SJCRH30 (cell line): ENCODE measurements at regions not wholly inside any gene's neighbourhood (a gene's known extent, or its start where the extent isn't known, plus 50 kb on each side); places are given as distances from the start of the nearest gene placed in this dataset.
"Not testable (repeated sequence)": the region's sequence is repeated elsewhere in the genome, so short reads cannot be mapped to it uniquely, and the experiment has no call there.

Source experiments
- DNase-seq, 2 experiments: peaks; one replicate each; pipeline ENCODE4 v3.0.0-alpha.2; 2015 to 2020
- H3K27ac ChIP-seq: fragments of 250-450 bp; sonication (Bioruptor Pico); 2 replicates; pipeline ENCODE4 v1.5.1; 2020; ENCODE audit warnings: mild to moderate bottlenecking, moderate library complexity
- H3K27me3 ChIP-seq: fragments of 250-450 bp; sonication (Bioruptor Pico); 2 replicates; pipeline ENCODE4 v1.5.1; 2020; ENCODE audit warnings: mild to moderate bottlenecking, moderate library complexity
- H3K36me3 ChIP-seq: fragments of 250-450 bp; sonication (Bioruptor Pico); 2 replicates; pipeline ENCODE4 v1.5.1; 2020; ENCODE audit warnings: mild to moderate bottlenecking, moderate library complexity
- H3K4me1 ChIP-seq: fragments of 250-450 bp; sonication (Bioruptor Pico); 2 replicates; pipeline ENCODE4 v1.5.1; 2020; ENCODE audit warnings: mild to moderate bottlenecking, moderate library complexity
- H3K4me3 ChIP-seq: fragments of 250-450 bp; sonication (Bioruptor Pico); 2 replicates; pipeline ENCODE4 v1.5.1; 2020; ENCODE audit warnings: mild to moderate bottlenecking, moderate library complexity
- H3K9me3 ChIP-seq: fragments of 250-450 bp; sonication (Bioruptor Pico); replicated peaks from 2 replicates; pipeline ENCODE4 v1.5.1; 2020; ENCODE audit warnings: mild to moderate bottlenecking, moderate library complexity

GRCh38 chr3:56956906-56957305, 103.6 kb upstream of the SPATA12 start:
- no peaks in the 10 kb centered on the region for H3K9me3 ChIP-seq
- H3K27me3 ChIP-seq: no peaks in the 10 kb centered on the region
- peaks cover 3% of the 10 kb centered on the region for H3K36me3 ChIP-seq
- no peak for DNase-seq
- no peak overlapping the region for H3K27ac ChIP-seq
- H3K4me3 ChIP-seq: no peak overlapping the region
- H3K4me1 ChIP-seq: no peaks in the 10 kb centered on the region

- H3K9me3 ChIP-seq: no peaks in the 10 kb centered on the region
- no peak overlapping the region for H3K27ac ChIP-seq
- DNase-seq: no peak
- peaks cover 3% of the 10 kb centered on the region for H3K36me3 ChIP-seq
- no peak overlapping the region for H3K4me3 ChIP-seq
- no peaks in the 10 kb centered on the region for H3K27me3 ChIP-seq
- no peaks in the 10 kb centered on the region for H3K4me1 ChIP-seq
These were observed 104.9 kb upstream of the SPATA12 start for GRCh38 chr3:56955492-56956111.

GRCh38 chr3:56954125-56954524, 106.3 kb upstream of the SPATA12 start:
- no peak overlapping the region for H3K4me3 ChIP-seq
- H3K36me3 ChIP-seq: peaks cover 3% of the 10 kb centered on the region
- H3K27ac ChIP-seq: no peak overlapping the region
- no peaks in the 10 kb centered on the region for H3K4me1 ChIP-seq
- no peaks in the 10 kb centered on the region for H3K27me3 ChIP-seq
- no peak for DNase-seq
- H3K9me3 ChIP-seq: no peaks in the 10 kb centered on the region

GRCh38 chr3:56952846-56953245, 107.6 kb upstream of the SPATA12 start:
- Histone ChIP-seq H3K27ac (no peak overlapping the region), H3K4me1 (no peaks in the 10 kb centered on the region), H3K4me3 (no peak overlapping the region), H3K9me3 (no peaks in the 10 kb centered on the region), H3K36me3 (peaks cover 3% of the 10 kb centered on the region), H3K27me3 (no peaks in the 10 kb centered on the region)
- DNase-seq: no peak

- DNase-seq: no peak
These were observed 108.4 kb upstream of the SPATA12 start for GRCh38 chr3:56952061-56952460.

GRCh38 chr3:56951366-56951765, 109.1 kb upstream of the SPATA12 start:
- peaks cover 3% of the 10 kb centered on the region; the same call in 1 of the 2 replicates for H3K36me3 ChIP-seq
- H3K27ac ChIP-seq: no peak overlapping the region

More at GRCh38 chr3:56952061-56952460, 108.4 kb upstream of the SPATA12 start:
- no peaks in the 10 kb centered on the region for H3K9me3 ChIP-seq
- peaks cover 3% of the 10 kb centered on the region; the same call in 1 of the 2 replicates for H3K36me3 ChIP-seq
- H3K27ac ChIP-seq: no peak overlapping the region
- no peak overlapping the region for H3K4me3 ChIP-seq
- H3K4me1 ChIP-seq: no peaks in the 10 kb centered on the region
- no peaks in the 10 kb centered on the region for H3K27me3 ChIP-seq

GRCh38 chr3:56945378-56945777, 115.1 kb upstream of the SPATA12 start:
- not testable (repeated sequence) for H3K27ac ChIP-seq, H3K4me1 ChIP-seq, DNase-seq, H3K4me3 ChIP-seq, H3K9me3 ChIP-seq, H3K27me3 ChIP-seq, H3K36me3 ChIP-seq

More at GRCh38 chr3:56951366-56951765, 109.1 kb upstream of the SPATA12 start:
- DNase-seq: no peak
- H3K4me1 ChIP-seq: no peaks in the 10 kb centered on the region
- no peak overlapping the region for H3K4me3 ChIP-seq
- no peaks in the 10 kb centered on the region for H3K27me3 ChIP-seq
- H3K9me3 ChIP-seq: no peaks in the 10 kb centered on the region

- H3K9me3 ChIP-seq: no peaks in the 10 kb centered on the region
These were observed 117.9 kb upstream of the SPATA12 start for GRCh38 chr3:56942523-56942922.

GRCh38 chr3:56940976-56941375, 119.5 kb upstream of the SPATA12 start:
- Histone ChIP-seq H3K36me3 (peaks cover 5% of the 10 kb centered on the region; the same call in 1 of the 2 replicates), H3K4me1 (no peaks in the 10 kb centered on the region), H3K27me3 (no peaks in the 10 kb centered on the region), H3K4me3 (no peak overlapping the region), H3K9me3 (no peaks in the 10 kb centered on the region), H3K27ac (no peak overlapping the region)
- DNase-seq: no peak

More at GRCh38 chr3:56942523-56942922, 117.9 kb upstream of the SPATA12 start:
- Histone ChIP-seq H3K27me3 (no peaks in the 10 kb centered on the region), H3K27ac (no peak overlapping the region), H3K4me1 (no peaks in the 10 kb centered on the region), H3K36me3 (peaks cover 5% of the 10 kb centered on the region; the same call in 1 of the 2 replicates), H3K4me3 (no peak overlapping the region)
- no peak for DNase-seq

GRCh38 chr3:56940321-56940720, 120.1 kb upstream of the SPATA12 start:
- no peak for DNase-seq
- Histone ChIP-seq H3K36me3 (peaks cover 5% of the 10 kb centered on the region; the same call in 1 of the 2 replicates), H3K4me1 (no peaks in the 10 kb centered on the region), H3K9me3 (no peaks in the 10 kb centered on the region), H3K27ac (no peak overlapping the region), H3K4me3 (no peak overlapping the region), H3K27me3 (no peaks in the 10 kb centered on the region)

GRCh38 chr3:56939834-56940233, 120.6 kb upstream of the SPATA12 start:
- H3K36me3 ChIP-seq: peaks cover 2% of the 10 kb centered on the region; the same call in 1 of the 2 replicates
- H3K4me3 ChIP-seq: no peak overlapping the region
- H3K4me1 ChIP-seq: no peaks in the 10 kb centered on the region
- H3K27ac ChIP-seq: no peak overlapping the region
- peak in 1 of 2 experiments; percentile 16 for DNase-seq
- no peaks in the 10 kb centered on the region for H3K9me3 ChIP-seq
- no peaks in the 10 kb centered on the region for H3K27me3 ChIP-seq

- no peak overlapping the region for H3K4me3 ChIP-seq
- H3K4me1 ChIP-seq: no peaks in the 10 kb centered on the region
- H3K27ac ChIP-seq: no peak overlapping the region
These were observed 121.9 kb upstream of the SPATA12 start for GRCh38 chr3:56938530-56938929.

GRCh38 chr3:56937580-56937979, 122.9 kb upstream of the SPATA12 start:
- no peaks in the 10 kb centered on the region for H3K4me1 ChIP-seq
- peaks cover 9% of the 10 kb centered on the region; the same call in 1 of the 2 replicates for H3K9me3 ChIP-seq
- H3K27ac ChIP-seq: no peak overlapping the region
- no peaks in the 10 kb centered on the region for H3K27me3 ChIP-seq
- no peak for DNase-seq
- H3K4me3 ChIP-seq: no peak overlapping the region
- peaks cover 2% of the 10 kb centered on the region; the same call in 1 of the 2 replicates for H3K36me3 ChIP-seq

More at GRCh38 chr3:56938530-56938929, 121.9 kb upstream of the SPATA12 start:
- Histone ChIP-seq H3K27me3 (no peaks in the 10 kb centered on the region), H3K9me3 (peaks cover 6% of the 10 kb centered on the region; the same call in 1 of the 2 replicates), H3K36me3 (peaks cover 2% of the 10 kb centered on the region; the same call in 1 of the 2 replicates)
- DNase-seq: no peak

GRCh38 chr3:56935811-56936210, 124.7 kb upstream of the SPATA12 start:
- no peak overlapping the region for H3K27ac ChIP-seq
- no peaks in the 10 kb centered on the region for H3K27me3 ChIP-seq
- no peak overlapping the region for H3K4me3 ChIP-seq
- H3K9me3 ChIP-seq: peaks cover 11% of the 10 kb centered on the region; the same call in 1 of the 2 replicates
- H3K4me1 ChIP-seq: no peaks in the 10 kb centered on the region
- peaks cover 2% of the 10 kb centered on the region; the same call in 1 of the 2 replicates for H3K36me3 ChIP-seq
- DNase-seq: no peak

GRCh38 chr3:56934481-56934880, 126.0 kb upstream of the SPATA12 start:
- not testable (repeated sequence) for H3K27ac ChIP-seq, H3K4me1 ChIP-seq, H3K27me3 ChIP-seq, H3K4me3 ChIP-seq, DNase-seq, H3K36me3 ChIP-seq
- peaks cover 11% of the 10 kb centered on the region; the same call in 1 of the 2 replicates for H3K9me3 ChIP-seq

- H3K27me3 ChIP-seq: no peaks in the 10 kb centered on the region
- peaks cover 11% of the 10 kb centered on the region; the same call in 1 of the 2 replicates for H3K9me3 ChIP-seq
- H3K4me3 ChIP-seq: no peak overlapping the region
- H3K27ac ChIP-seq: no peak overlapping the region
- DNase-seq: no peak
- peaks cover 15% of the 10 kb centered on the region; the same call in 1 of the 2 replicates for H3K4me1 ChIP-seq
- H3K36me3 ChIP-seq: peaks cover 2% of the 10 kb centered on the region; the same call in 1 of the 2 replicates
These were observed 126.7 kb upstream of the SPATA12 start for GRCh38 chr3:56933803-56934202.
